ENCODE measurements at regions not wholly inside any gene's neighbourhood (a gene's known extent, or its start where the extent isn't known, plus 50 kb on each side); places are given as distances from the start of the nearest gene placed in this dataset.

DNA sequence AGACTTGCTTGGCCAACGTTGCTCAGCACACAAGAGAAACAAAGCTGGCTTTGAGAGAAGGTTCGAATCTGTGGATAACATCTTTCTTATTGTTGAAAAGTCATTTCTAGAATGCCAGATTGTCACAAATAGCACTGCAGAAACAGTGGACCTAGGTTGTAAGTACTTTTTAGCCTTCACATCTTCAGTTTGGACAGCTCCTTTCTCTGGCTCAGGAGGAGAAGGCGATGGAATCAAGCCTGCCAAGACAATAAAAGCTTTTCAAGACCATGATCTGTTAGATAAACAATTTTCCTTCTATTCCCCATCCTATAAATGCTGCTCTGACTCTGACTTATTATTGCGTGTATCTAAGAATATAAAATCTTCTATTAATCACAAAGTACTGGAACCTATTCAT lies 615.2 kb upstream of the SEMA6A start:
- DNase-seq (ENCODE audit: low read depth in 2 of 2) = no peak
- TF ChIP-seq, protein P1, sequence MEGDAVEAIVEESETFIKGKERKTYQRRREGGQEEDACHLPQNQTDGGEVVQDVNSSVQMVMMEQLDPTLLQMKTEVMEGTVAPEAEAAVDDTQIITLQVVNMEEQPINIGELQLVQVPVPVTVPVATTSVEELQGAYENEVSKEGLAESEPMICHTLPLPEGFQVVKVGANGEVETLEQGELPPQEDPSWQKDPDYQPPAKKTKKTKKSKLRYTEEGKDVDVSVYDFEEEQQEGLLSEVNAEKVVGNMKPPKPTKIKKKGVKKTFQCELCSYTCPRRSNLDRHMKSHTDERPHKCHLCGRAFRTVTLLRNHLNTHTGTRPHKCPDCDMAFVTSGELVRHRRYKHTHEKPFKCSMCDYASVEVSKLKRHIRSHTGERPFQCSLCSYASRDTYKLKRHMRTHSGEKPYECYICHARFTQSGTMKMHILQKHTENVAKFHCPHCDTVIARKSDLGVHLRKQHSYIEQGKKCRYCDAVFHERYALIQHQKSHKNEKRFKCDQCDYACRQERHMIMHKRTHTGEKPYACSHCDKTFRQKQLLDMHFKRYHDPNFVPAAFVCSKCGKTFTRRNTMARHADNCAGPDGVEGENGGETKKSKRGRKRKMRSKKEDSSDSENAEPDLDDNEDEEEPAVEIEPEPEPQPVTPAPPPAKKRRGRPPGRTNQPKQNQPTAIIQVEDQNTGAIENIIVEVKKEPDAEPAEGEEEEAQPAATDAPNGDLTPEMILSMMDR (IDR thresholded peaks at IDR 0.05; ENCODE audit: low read depth, low read length) = no peak
- no peak overlapping the region for H3K4me3 ChIP-seq (replicated peaks in 1 of 2; ENCODE audit: low read depth in 2 of 2, low read length in 2 of 2)

DNA sequence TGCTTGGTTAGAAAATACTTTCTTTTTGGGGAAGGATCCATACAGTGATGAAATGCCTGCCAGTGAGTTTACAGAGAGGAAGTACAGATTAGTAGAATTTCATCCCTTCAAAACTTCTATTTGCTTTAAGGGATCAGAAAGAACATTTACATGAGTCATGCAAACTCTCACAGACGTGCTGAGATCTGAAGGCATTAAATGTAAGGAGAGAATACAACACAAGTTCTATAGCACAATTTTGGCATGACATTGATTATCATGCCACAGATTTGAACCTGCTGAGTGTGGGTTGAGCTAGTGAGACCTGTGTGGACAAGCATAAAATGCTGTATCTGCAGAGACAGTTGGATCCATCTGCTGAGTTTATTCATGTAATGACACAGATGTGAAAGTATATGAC lies 613.6 kb upstream of the SEMA6A start:
- DNase-seq (ENCODE audit: low read depth in 2 of 2) = no peak
- TF ChIP-seq, protein P1 (IDR thresholded peaks at IDR 0.05; ENCODE audit: low read depth, low read length) = no peak

GRCh38 chr5:117186751-117187150 lies 612.1 kb upstream of the SEMA6A start:
- TF ChIP-seq, protein P1 (IDR thresholded peaks at IDR 0.05; ENCODE audit: low read depth, low read length) = no peak
- H3K4me3 ChIP-seq (replicated peaks in 1 of 2; ENCODE audit: low read depth in 2 of 2, low read length in 2 of 2) = no peak overlapping the region
- DNase-seq (ENCODE audit: low read depth in 2 of 2) = no peak

More for the DNA sequence above, 613.6 kb upstream of the SEMA6A start:
- H3K4me3 ChIP-seq (replicated peaks in 1 of 2; ENCODE audit: low read depth in 2 of 2, low read length in 2 of 2) = no peak overlapping the region

- DNase-seq (ENCODE audit: low read depth in 2 of 2) = no peak
- TF ChIP-seq, protein P1 (IDR thresholded peaks at IDR 0.05; ENCODE audit: low read depth, low read length) = no peak
- H3K4me3 ChIP-seq (replicated peaks in 1 of 2; ENCODE audit: low read depth in 2 of 2, low read length in 2 of 2) = no peak overlapping the region
These were observed 608.7 kb upstream of the SEMA6A start for GRCh38 chr5:117183326-117183725.

- H3K4me3 ChIP-seq (replicated peaks in 1 of 2; ENCODE audit: low read depth in 2 of 2, low read length in 2 of 2) = no peak overlapping the region
- no peak for DNase-seq (ENCODE audit: low read depth in 2 of 2)
- TF ChIP-seq, protein P1 (IDR thresholded peaks at IDR 0.05; ENCODE audit: low read depth, low read length) = no peak
These were observed 607.5 kb upstream of the SEMA6A start for GRCh38 chr5:117182104-117182503.

DNA sequence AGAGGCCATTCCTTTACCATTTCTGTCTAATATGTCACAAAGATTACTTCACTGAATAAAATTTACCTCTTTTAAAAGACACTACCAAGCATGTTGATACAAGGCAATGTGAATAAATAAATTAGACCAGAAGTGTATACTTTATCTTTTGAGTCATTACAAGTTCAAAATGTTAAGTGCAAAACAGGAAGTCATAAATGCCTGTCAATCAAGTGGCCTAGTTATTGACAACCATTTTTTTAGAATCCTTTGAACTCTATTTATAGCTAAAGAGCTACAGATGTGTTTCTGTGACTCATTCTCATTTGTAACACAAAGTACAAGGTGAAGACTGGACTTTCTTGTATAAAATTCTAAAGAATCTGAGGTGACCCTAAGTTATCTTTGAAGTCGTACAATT lies 602.7 kb upstream of the SEMA6A start:
- H3K4me3 ChIP-seq (replicated peaks in 1 of 2; ENCODE audit: low read depth in 2 of 2, low read length in 2 of 2) = no peak overlapping the region
- no peak for DNase-seq (ENCODE audit: low read depth in 2 of 2)
- TF ChIP-seq, protein P1 (IDR thresholded peaks at IDR 0.05; ENCODE audit: low read depth, low read length) = no peak

- TF ChIP-seq, protein P1 (IDR thresholded peaks at IDR 0.05; ENCODE audit: low read depth, low read length) = no peak
- DNase-seq (ENCODE audit: low read depth in 2 of 2) = no peak
- H3K4me3 ChIP-seq (replicated peaks in 1 of 2; ENCODE audit: low read depth in 2 of 2, low read length in 2 of 2) = no peak overlapping the region
These were observed 590.4 kb upstream of the SEMA6A start for GRCh38 chr5:117165068-117165467.
